ENCODE measurements at regions not wholly inside any gene's neighbourhood (a gene's known extent, or its start where the extent isn't known, plus 50 kb on each side); places are given as distances from the start of the nearest gene placed in this dataset.

GRCh38 chr2:58938988-58939387 lies 697.9 kb upstream of the FANCL start:
- in situ Hi-C loops (cut with MboI), result no loop called here
- RAD21 ChIA-PET (ENCODE audit: unreplicated experiment), result no interaction called here
- no peaks in the 10 kb centered on the region for H3K79me2 ChIP-seq (ENCODE audit: control insufficient read depth, insufficient read depth, low read length)
- ATAC-seq (no peak), FAIRE-seq (no peak), DNase-seq (ENCODE audit: low read depth, low spot score) (no peak)
- TF ChIP-seq DPF2 (IDR thresholded peaks at IDR 0.05), result no peak
- TF ChIP-seq ZBTB40 (IDR thresholded peaks at IDR 0.05; ENCODE audit: borderline replicate concordance), result no peak
- no peak for TF ChIP-seq BACH1 (IDR thresholded peaks at IDR 0.05; ENCODE audit: borderline replicate concordance)
- no peak for TF ChIP-seq RELA (IDR thresholded peaks at IDR 0.05; ENCODE audit: borderline replicate concordance, partially characterized antibody)
- TF ChIP-seq SKIL (IDR thresholded peaks at IDR 0.05; ENCODE audit: low read depth, poor library complexity, severe bottlenecking), result no peak
- TF ChIP-seq YBX1 (IDR thresholded peaks at IDR 0.05), result no peak
- TF ChIP-seq CBX5 (IDR thresholded peaks at IDR 0.05; ENCODE audit: low read depth), result no peak
- no peak for TF ChIP-seq REST (IDR thresholded peaks at IDR 0.05; ENCODE audit: low read depth, low read length)
- TF ChIP-seq BCL11A (IDR thresholded peaks at IDR 0.05; ENCODE audit: low read depth, low read length), result no peak
- no peak for TF ChIP-seq SMC3 (IDR thresholded peaks at IDR 0.05; ENCODE audit: borderline replicate concordance, low read length)
- no peak for TF ChIP-seq MXI1 (IDR thresholded peaks at IDR 0.05; ENCODE audit: low read depth, low read length)
- no peak for TF ChIP-seq TCF7 (IDR thresholded peaks at IDR 0.05; ENCODE audit: borderline replicate concordance)
- no peak overlapping the region for H2AFZ ChIP-seq (ENCODE audit: control insufficient read depth, low read depth, low read length)
- H3K9ac ChIP-seq (ENCODE audit: control insufficient read depth, insufficient read depth, low read length), result no peak overlapping the region
- POLR2A ChIA-PET, result no interaction called here
- no TSS peak for BruUV-seq (replicated peaks)
- H3K36me3 ChIP-seq (ENCODE audit: control insufficient read depth in 2 of 2, insufficient read depth in 2 of 2, low read length in 1 of 2), result no peaks in the 10 kb centered on the region
- SMC1A ChIA-PET (ENCODE audit: uncharacterized antibody, unreplicated experiment), result no interaction called here
- no peaks in the 10 kb centered on the region for H4K20me1 ChIP-seq (ENCODE audit: control insufficient read depth, insufficient read depth)
- CTCF ChIA-PET, result no interaction called here
- no peak overlapping the region for H3K4me3 ChIP-seq
- no peaks in the 10 kb centered on the region for H3K9me3 ChIP-seq (replicated peaks; ENCODE audit: control insufficient read depth, insufficient read depth, low read length)
- H3K27ac ChIP-seq (ENCODE audit: control insufficient read depth, insufficient read depth), result no peak overlapping the region
- WGBS (ENCODE audit: insufficient coverage, insufficient replicate concordance, low lambda C conversion rate, missing lambda C conversion rate), result 0% methylated on average over 1 of the region's 1 CpG
- no peaks in the 10 kb centered on the region for H3K4me1 ChIP-seq (ENCODE audit: control insufficient read depth, insufficient read depth, low read length)
- H3K27me3 ChIP-seq (replicated peaks in 1 of 2; ENCODE audit: control insufficient read depth in 2 of 2, insufficient read depth in 2 of 2, low read length in 1 of 2), result no peaks in the 10 kb centered on the region
- H3K4me2 ChIP-seq (ENCODE audit: control insufficient read depth, insufficient read depth), result no peak overlapping the region
- intact Hi-C loops (cut with micrococcal nuclease; ENCODE audit: unreplicated experiment), result no loop called here

Data from GM12878 (cell line).